HG02970 (cell line): ENCODE measurements at regions not wholly inside any gene's neighbourhood (a gene's known extent, or its start where the extent isn't known, plus 50 kb on each side); places are given as distances from the start of the nearest gene placed in this dataset.
"Not testable (repeated sequence)": the region's sequence is repeated elsewhere in the genome, so short reads cannot be mapped to it uniquely, and the experiment has no call there.

ENCODE experiments used
- ATAC-seq: cut with Tn5 transposase; IDR thresholded peaks from one replicate; pipeline ENCODE4 v1.9.1; 2021; ENCODE audit warnings: mild to moderate bottlenecking, moderate library complexity, moderate number of reproducible peaks; ENCODE audit not compliant: unreplicated experiment, low FRiP score

GRCh38 chr22:49678137-49678841 lies 149.4 kb downstream of the BRD1 start:
- no peak for ATAC-seq

- no peak for ATAC-seq
Measured at GRCh38 chr22:49677495-49677889, 150.2 kb downstream of the BRD1 start.

GRCh38 chr22:49676783-49677494 lies 150.7 kb downstream of the BRD1 start:
- no peak for ATAC-seq

- no peak for ATAC-seq
Measured at GRCh38 chr22:49676230-49676629, 151.4 kb downstream of the BRD1 start.

- ATAC-seq: no peak
Measured at GRCh38 chr22:49674479-49675050, 153.1 kb downstream of the BRD1 start.

- ATAC-seq: no peak
Measured at GRCh38 chr22:49673048-49673447, 154.6 kb downstream of the BRD1 start.

- ATAC-seq: no peak
Measured at GRCh38 chr22:49672014-49672516, 155.6 kb downstream of the BRD1 start.

GRCh38 chr22:49671331-49672013 lies 156.2 kb downstream of the BRD1 start:
- ATAC-seq: no peak

GRCh38 chr22:49670456-49671330 lies 157.0 kb downstream of the BRD1 start:
- no peak for ATAC-seq

GRCh38 chr22:49669969-49670455 lies 157.7 kb downstream of the BRD1 start:
- ATAC-seq: not testable (repeated sequence)

- not testable (repeated sequence) for ATAC-seq
Measured at GRCh38 chr22:49669427-49669968, 158.2 kb downstream of the BRD1 start.

- no peak for ATAC-seq
Measured at GRCh38 chr22:49668402-49668801, 159.3 kb downstream of the BRD1 start.

GRCh38 chr22:49667236-49667635 lies 160.4 kb downstream of the BRD1 start:
- no peak for ATAC-seq

GRCh38 chr22:49666146-49666809 lies 161.4 kb downstream of the BRD1 start:
- ATAC-seq: no peak

- no peak for ATAC-seq
Measured at GRCh38 chr22:49664891-49665290, 162.8 kb downstream of the BRD1 start.

GRCh38 chr22:49664371-49664881 lies 163.2 kb downstream of the BRD1 start:
- ATAC-seq: no peak

- no peak for ATAC-seq
Measured at GRCh38 chr22:49663823-49664222, 163.8 kb downstream of the BRD1 start.

- no peak for ATAC-seq
Measured at GRCh38 chr22:49663311-49663711, 164.4 kb downstream of the BRD1 start.

GRCh38 chr22:49662681-49663080 lies 165.0 kb downstream of the BRD1 start:
- ATAC-seq: no peak
